ENCODE measurements at regions not wholly inside any gene's neighbourhood (a gene's known extent, or its start where the extent isn't known, plus 50 kb on each side); places are given as distances from the start of the nearest gene placed in this dataset.

GRCh38 chr12:58167622-58168021 lies 226.3 kb downstream of the ATP23 start:
- H3K27ac ChIP-seq (ENCODE audit: low read length) = no peak overlapping the region
- H2AFZ ChIP-seq (ENCODE audit: low read depth, low read length) = no peak overlapping the region
- no peaks in the 10 kb centered on the region for H3K36me3 ChIP-seq (ENCODE audit: insufficient read depth, low read length)
- no peaks in the 10 kb centered on the region for H3K79me2 ChIP-seq (ENCODE audit: insufficient read depth, low read length)
- H3K27me3 ChIP-seq (ENCODE audit: insufficient read depth, low read length, poor library complexity) = no peaks in the 10 kb centered on the region
- DNase-seq (no peak), ATAC-seq (ENCODE audit: insufficient read depth, low read depth) (no peak)
- no peaks in the 10 kb centered on the region for H3K4me1 ChIP-seq (ENCODE audit: insufficient read depth, low read length)
- H3K4me3 ChIP-seq (ENCODE audit: low read depth in 1 of 2, low read length in 2 of 2) = no peak overlapping the region
- TF ChIP-seq EZH2 (IDR thresholded peaks at IDR 0.05; ENCODE audit: borderline replicate concordance, low read depth, low read length, severe bottlenecking) (no peak), CTCF (IDR thresholded peaks at IDR 0.05; ENCODE audit: borderline replicate concordance, extremely low read depth, low read length, poor library complexity, severe bottlenecking) (no peak)
- no peaks in the 10 kb centered on the region for H4K20me1 ChIP-seq (ENCODE audit: insufficient read depth, low read length)
- H3K4me2 ChIP-seq (ENCODE audit: insufficient read depth, low read length) = no peak overlapping the region
- H3K9ac ChIP-seq (ENCODE audit: low read depth, low read length) = no peak overlapping the region
- no peaks in the 10 kb centered on the region for H3K9me3 ChIP-seq (ENCODE audit: insufficient read depth, low read length, severe bottlenecking)

- H3K4me3 ChIP-seq (ENCODE audit: low read depth in 1 of 2, low read length in 2 of 2) = no peak overlapping the region
- no peak overlapping the region for H3K9ac ChIP-seq (ENCODE audit: low read depth, low read length)
- no peak for DNase-seq
- ATAC-seq (ENCODE audit: insufficient read depth, low read depth) = no peak
- H4K20me1 ChIP-seq (ENCODE audit: insufficient read depth, low read length) = no peaks in the 10 kb centered on the region
- no peak overlapping the region for H3K27ac ChIP-seq (ENCODE audit: low read length)
- H3K79me2 ChIP-seq (ENCODE audit: insufficient read depth, low read length) = no peaks in the 10 kb centered on the region
- H3K9me3 ChIP-seq (ENCODE audit: insufficient read depth, low read length, severe bottlenecking) = no peaks in the 10 kb centered on the region
- TF ChIP-seq EZH2 (IDR thresholded peaks at IDR 0.05; ENCODE audit: borderline replicate concordance, low read depth, low read length, severe bottlenecking) (no peak), CTCF (IDR thresholded peaks at IDR 0.05; ENCODE audit: borderline replicate concordance, extremely low read depth, low read length, poor library complexity, severe bottlenecking) (no peak)
- H3K36me3 ChIP-seq (ENCODE audit: insufficient read depth, low read length) = no peaks in the 10 kb centered on the region
- no peaks in the 10 kb centered on the region for H3K27me3 ChIP-seq (ENCODE audit: insufficient read depth, low read length, poor library complexity)
- no peaks in the 10 kb centered on the region for H3K4me1 ChIP-seq (ENCODE audit: insufficient read depth, low read length)
- no peak overlapping the region for H3K4me2 ChIP-seq (ENCODE audit: insufficient read depth, low read length)
- no peak overlapping the region for H2AFZ ChIP-seq (ENCODE audit: low read depth, low read length)
Measured at GRCh38 chr12:58169826-58170225, 228.5 kb downstream of the ATP23 start.

GRCh38 chr12:58171914-58172313 lies 230.5 kb downstream of the ATP23 start:
- Histone ChIP-seq H3K79me2 (ENCODE audit: insufficient read depth, low read length) (no peaks in the 10 kb centered on the region), H3K4me1 (ENCODE audit: insufficient read depth, low read length) (no peaks in the 10 kb centered on the region), H3K4me2 (ENCODE audit: insufficient read depth, low read length) (no peak overlapping the region), H3K36me3 (ENCODE audit: insufficient read depth, low read length) (no peaks in the 10 kb centered on the region), H4K20me1 (ENCODE audit: insufficient read depth, low read length) (no peaks in the 10 kb centered on the region), H2AFZ (ENCODE audit: low read depth, low read length) (no peak overlapping the region), H3K27me3 (ENCODE audit: insufficient read depth, low read length, poor library complexity) (no peaks in the 10 kb centered on the region), H3K27ac (ENCODE audit: low read length) (no peak overlapping the region), H3K9me3 (ENCODE audit: insufficient read depth, low read length, severe bottlenecking) (no peaks in the 10 kb centered on the region), H3K9ac (ENCODE audit: low read depth, low read length) (no peak overlapping the region), H3K4me3 (ENCODE audit: low read depth in 1 of 2, low read length in 2 of 2) (no peak overlapping the region)
- TF ChIP-seq EZH2 (IDR thresholded peaks at IDR 0.05; ENCODE audit: borderline replicate concordance, low read depth, low read length, severe bottlenecking) = no peak
- TF ChIP-seq CTCF (IDR thresholded peaks at IDR 0.05; ENCODE audit: borderline replicate concordance, extremely low read depth, low read length, poor library complexity, severe bottlenecking) = no peak
- DNase-seq (no peak), ATAC-seq (ENCODE audit: insufficient read depth, low read depth) (no peak)
